Neural cell (in vitro differentiated cells): ENCODE measurements at regions not wholly inside any gene's neighbourhood (a gene's known extent, or its start where the extent isn't known, plus 50 kb on each side); places are given as distances from the start of the nearest gene placed in this dataset.

Experiments used
- H2AFZ ChIP-seq: fragments of 200-600, 300-800 bp; sonication (generic), shearing (Covaris generic); 2 replicates; pipeline ENCODE4 v1.6.0; 2014; ENCODE audit warnings: low read depth, mild to moderate bottlenecking, antibody characterized with exemption, low read length, moderate library complexity
- H3F3A ChIP-seq: fragments of 200-600 bp; shearing (Covaris generic); 2 replicates; pipeline ENCODE4 v1.6.1; 2016; ENCODE audit warnings: mild to moderate bottlenecking, moderate library complexity, mixed read lengths, antibody characterized with exemption, low read length; ENCODE audit not compliant: insufficient read depth, poor library complexity, severe bottlenecking
- H3K27ac ChIP-seq: fragments of 200-600, 300-800 bp; sonication (generic), shearing (Covaris generic); 2 replicates; pipeline ENCODE4 v1.5.1; 2014; ENCODE audit warnings: mild to moderate bottlenecking, low read length, moderate library complexity
- H3K27me3 ChIP-seq: fragments of 300-800, 200-600 bp; sonication (generic), shearing (Covaris generic); 2 replicates; pipeline ENCODE4 v1.6.0; 2014; ENCODE audit warnings: mild to moderate bottlenecking, low read depth, low read length, moderate library complexity; ENCODE audit not compliant: insufficient read depth
- H3K36me3 ChIP-seq: fragments of 300-800, 200-600 bp; sonication (generic), shearing (Covaris generic); 2 replicates; pipeline ENCODE4 v1.5.1; 2014; ENCODE audit warnings: mild to moderate bottlenecking, antibody characterized with exemption, low read length, moderate library complexity; ENCODE audit not compliant: insufficient read depth
- H3K4me2 ChIP-seq: fragments of 300-800, 200-600 bp; sonication (generic), shearing (Covaris generic); 2 replicates; pipeline ENCODE4 v1.6.0; 2014; ENCODE audit warnings: mild to moderate bottlenecking, low read length
- H3K4me3 ChIP-seq: fragments of 300-800, 200-600 bp; sonication (generic), shearing (Covaris generic); 2 replicates; pipeline ENCODE4 v1.5.1; 2014; ENCODE audit warnings: mild to moderate bottlenecking, low read length, moderate library complexity
- H3K79me2 ChIP-seq: fragments of 200-600 bp; shearing (Covaris generic); replicated peaks from 2 replicates; pipeline ENCODE4 v1.6.0; 2014; ENCODE audit warnings: mild to moderate bottlenecking, low read length, moderate library complexity; ENCODE audit not compliant: insufficient read depth
- H3K9ac ChIP-seq: fragments of 300-800, 200-600 bp; sonication (generic), shearing (Covaris generic); 2 replicates; pipeline ENCODE4 v1.6.1; 2016; ENCODE audit warnings: mild to moderate bottlenecking, low read length, mixed read lengths
- H3K9me2 ChIP-seq: fragments of 200-600 bp; shearing (Covaris generic); 2 replicates; pipeline ENCODE4 v1.6.1; 2016; ENCODE audit warnings: mild to moderate bottlenecking, low read length, mixed read lengths; ENCODE audit not compliant: insufficient read depth
- H3K9me3 ChIP-seq: fragments of 200-600, 300-800 bp; sonication (generic), shearing (Covaris generic); 2 replicates; pipeline ENCODE4 v1.6.1; 2016; ENCODE audit warnings: mild to moderate bottlenecking, mixed run types, low read length, moderate library complexity, mixed read lengths
- H4K20me1 ChIP-seq: fragments of 200-600 bp; shearing (Covaris generic); 2 replicates; pipeline ENCODE4 v1.6.1; 2016; ENCODE audit warnings: mild to moderate bottlenecking, mixed run types; ENCODE audit not compliant: insufficient read depth
- EP300 ChIP-seq: fragments of 450-650 bp; conservative IDR thresholded peaks from 2 replicates; pipeline ENCODE4 v1.6.1; 2014; ENCODE audit warnings: antibody characterized with exemption, mild to moderate bottlenecking, moderate library complexity; ENCODE audit not compliant: poor library complexity, severe bottlenecking
- EZH2 ChIP-seq: fragments of 200-600, 300-800 bp; shearing (Covaris generic), sonication (generic); IDR thresholded peaks from 2 replicates; pipeline ENCODE4 v1.6.1; 2014; ENCODE audit warnings: antibody characterized with exemption, low read length, borderline replicate concordance, mild to moderate bottlenecking; ENCODE audit not compliant: insufficient read depth, poor library complexity, severe bottlenecking
- MXI1 ChIP-seq: fragments of 450-650 bp; conservative IDR thresholded peaks from 2 replicates; pipeline ENCODE4 v1.6.1; 2014; ENCODE audit warnings: antibody characterized with exemption, mild to moderate bottlenecking; ENCODE audit not compliant: poor library complexity, severe bottlenecking
- POLR2AphosphoS5 ChIP-seq: IDR thresholded peaks from 2 replicates; pipeline ENCODE4 v1.6.1; 2012
- RAD21 ChIP-seq: fragments of 450-650 bp; conservative IDR thresholded peaks from 2 replicates; pipeline ENCODE4 v1.6.1; 2014; ENCODE audit warnings: antibody characterized with exemption, mild to moderate bottlenecking, moderate library complexity
- SMC3 ChIP-seq: fragments of 450-650 bp; conservative IDR thresholded peaks from 2 replicates; pipeline ENCODE4 v1.6.1; 2014; ENCODE audit warnings: antibody characterized with exemption, mild to moderate bottlenecking, moderate library complexity; ENCODE audit not compliant: poor library complexity
- TAF1 ChIP-seq: IDR thresholded peaks from 2 replicates; pipeline ENCODE4 v1.6.1; 2012; ENCODE audit warnings: low read depth
- TF ChIP-seq, protein P1 (sequence below): fragments of 450-650 bp; IDR thresholded peaks from 2 replicates; pipeline ENCODE4 v1.5.1; 2014; ENCODE audit warnings: antibody characterized with exemption, mild to moderate bottlenecking, moderate library complexity; ENCODE audit not compliant: poor library complexity, severe bottlenecking
- TF ChIP-seq, protein P2 (sequence below): IDR thresholded peaks from 2 replicates; pipeline ENCODE4 v1.6.1; 2012; ENCODE audit warnings: borderline replicate concordance

DNA sequence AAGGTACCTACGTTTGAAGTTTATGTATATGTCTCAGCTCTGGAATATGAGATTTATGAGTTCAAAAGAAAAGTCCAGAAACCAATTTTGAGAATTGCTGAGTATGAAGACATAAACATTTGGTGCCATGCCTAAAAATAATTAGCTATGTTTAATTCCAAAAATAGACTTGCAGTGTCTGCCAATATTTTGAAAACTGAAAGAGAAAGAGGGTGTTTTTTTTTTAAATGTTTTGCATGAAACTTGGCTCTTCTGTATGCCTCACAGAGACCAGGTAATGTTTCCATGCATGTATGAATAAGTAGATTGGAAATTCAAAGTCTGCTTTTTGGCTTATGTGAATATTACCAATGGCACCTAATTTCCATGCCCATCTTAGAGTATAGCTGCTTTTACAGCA lies 634.4 kb upstream of the C9orf72 start:
- TF ChIP-seq EP300 (no peak), SMC3 (no peak), MXI1 (no peak), TAF1 (no peak)
- TF ChIP-seq, protein P1, sequence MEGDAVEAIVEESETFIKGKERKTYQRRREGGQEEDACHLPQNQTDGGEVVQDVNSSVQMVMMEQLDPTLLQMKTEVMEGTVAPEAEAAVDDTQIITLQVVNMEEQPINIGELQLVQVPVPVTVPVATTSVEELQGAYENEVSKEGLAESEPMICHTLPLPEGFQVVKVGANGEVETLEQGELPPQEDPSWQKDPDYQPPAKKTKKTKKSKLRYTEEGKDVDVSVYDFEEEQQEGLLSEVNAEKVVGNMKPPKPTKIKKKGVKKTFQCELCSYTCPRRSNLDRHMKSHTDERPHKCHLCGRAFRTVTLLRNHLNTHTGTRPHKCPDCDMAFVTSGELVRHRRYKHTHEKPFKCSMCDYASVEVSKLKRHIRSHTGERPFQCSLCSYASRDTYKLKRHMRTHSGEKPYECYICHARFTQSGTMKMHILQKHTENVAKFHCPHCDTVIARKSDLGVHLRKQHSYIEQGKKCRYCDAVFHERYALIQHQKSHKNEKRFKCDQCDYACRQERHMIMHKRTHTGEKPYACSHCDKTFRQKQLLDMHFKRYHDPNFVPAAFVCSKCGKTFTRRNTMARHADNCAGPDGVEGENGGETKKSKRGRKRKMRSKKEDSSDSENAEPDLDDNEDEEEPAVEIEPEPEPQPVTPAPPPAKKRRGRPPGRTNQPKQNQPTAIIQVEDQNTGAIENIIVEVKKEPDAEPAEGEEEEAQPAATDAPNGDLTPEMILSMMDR = no peak
- TF ChIP-seq, protein P2, sequence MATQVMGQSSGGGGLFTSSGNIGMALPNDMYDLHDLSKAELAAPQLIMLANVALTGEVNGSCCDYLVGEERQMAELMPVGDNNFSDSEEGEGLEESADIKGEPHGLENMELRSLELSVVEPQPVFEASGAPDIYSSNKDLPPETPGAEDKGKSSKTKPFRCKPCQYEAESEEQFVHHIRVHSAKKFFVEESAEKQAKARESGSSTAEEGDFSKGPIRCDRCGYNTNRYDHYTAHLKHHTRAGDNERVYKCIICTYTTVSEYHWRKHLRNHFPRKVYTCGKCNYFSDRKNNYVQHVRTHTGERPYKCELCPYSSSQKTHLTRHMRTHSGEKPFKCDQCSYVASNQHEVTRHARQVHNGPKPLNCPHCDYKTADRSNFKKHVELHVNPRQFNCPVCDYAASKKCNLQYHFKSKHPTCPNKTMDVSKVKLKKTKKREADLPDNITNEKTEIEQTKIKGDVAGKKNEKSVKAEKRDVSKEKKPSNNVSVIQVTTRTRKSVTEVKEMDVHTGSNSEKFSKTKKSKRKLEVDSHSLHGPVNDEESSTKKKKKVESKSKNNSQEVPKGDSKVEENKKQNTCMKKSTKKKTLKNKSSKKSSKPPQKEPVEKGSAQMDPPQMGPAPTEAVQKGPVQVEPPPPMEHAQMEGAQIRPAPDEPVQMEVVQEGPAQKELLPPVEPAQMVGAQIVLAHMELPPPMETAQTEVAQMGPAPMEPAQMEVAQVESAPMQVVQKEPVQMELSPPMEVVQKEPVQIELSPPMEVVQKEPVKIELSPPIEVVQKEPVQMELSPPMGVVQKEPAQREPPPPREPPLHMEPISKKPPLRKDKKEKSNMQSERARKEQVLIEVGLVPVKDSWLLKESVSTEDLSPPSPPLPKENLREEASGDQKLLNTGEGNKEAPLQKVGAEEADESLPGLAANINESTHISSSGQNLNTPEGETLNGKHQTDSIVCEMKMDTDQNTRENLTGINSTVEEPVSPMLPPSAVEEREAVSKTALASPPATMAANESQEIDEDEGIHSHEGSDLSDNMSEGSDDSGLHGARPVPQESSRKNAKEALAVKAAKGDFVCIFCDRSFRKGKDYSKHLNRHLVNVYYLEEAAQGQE = no peak
- Histone ChIP-seq H3K9me2 (no peaks in the 10 kb centered on the region), H2AFZ (no peak overlapping the region), H3K9me3 (no peaks in the 10 kb centered on the region), H3K27ac (no peak overlapping the region), H3F3A (no peaks in the 10 kb centered on the region), H4K20me1 (no peaks in the 10 kb centered on the region), H3K27me3 (no peaks in the 10 kb centered on the region), H3K79me2 (no peaks in the 10 kb centered on the region), H3K36me3 (no peaks in the 10 kb centered on the region), H3K9ac (no peak overlapping the region), H3K4me2 (no peak overlapping the region), H3K4me3 (no peak overlapping the region)

DNA sequence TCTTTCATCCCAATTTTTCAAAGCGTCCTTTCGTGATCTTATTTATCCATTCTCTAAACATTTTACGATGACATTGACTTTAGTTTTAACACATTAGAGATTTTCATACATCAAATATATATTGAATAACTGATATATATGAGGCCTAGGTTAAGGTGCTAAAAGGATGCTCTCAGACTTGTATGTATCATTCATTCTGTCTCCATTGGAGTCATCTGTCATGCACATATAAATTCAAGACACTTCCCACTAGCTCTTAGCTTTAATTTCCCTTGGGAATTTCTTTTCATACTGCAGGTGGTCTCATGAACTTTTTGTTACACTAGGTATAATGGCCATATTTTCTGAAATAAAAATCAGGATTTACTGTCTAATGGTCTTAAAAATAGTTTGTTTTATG lies 635.8 kb upstream of the C9orf72 start:
- Histone ChIP-seq H3K27me3 (no peaks in the 10 kb centered on the region), H3K36me3 (no peaks in the 10 kb centered on the region), H3K79me2 (no peaks in the 10 kb centered on the region), H3K4me2 (no peak overlapping the region), H3K9ac (no peak overlapping the region), H3K4me3 (no peak overlapping the region), H4K20me1 (no peaks in the 10 kb centered on the region), H3K9me2 (no peaks in the 10 kb centered on the region), H3F3A (no peaks in the 10 kb centered on the region), H3K9me3 (no peaks in the 10 kb centered on the region), H2AFZ (no peak overlapping the region), H3K27ac (peak overlapping the region; percentile 48)
- TF ChIP-seq, protein P2 = no peak
- TF ChIP-seq EP300 (no peak), RAD21 (no peak), MXI1 (no peak), EZH2 (no peak), TAF1 (no peak), POLR2AphosphoS5 (no peak), SMC3 (no peak)
- TF ChIP-seq, protein P1 = no peak
